ENCODE measurements at regions not wholly inside any gene's neighbourhood (a gene's known extent, or its start where the extent isn't known, plus 50 kb on each side); places are given as distances from the start of the nearest gene placed in this dataset.

- DNase-seq (ENCODE audit: low read depth) = no peak
These were observed 1448.0 kb downstream of the AACS start for GRCh38 chr12:126512916-126513913.

- DNase-seq (ENCODE audit: low read depth) = no peak
These were observed 1453.5 kb downstream of the AACS start for GRCh38 chr12:126518596-126519200.

GRCh38 chr12:126519833-126520232 lies 1454.6 kb downstream of the AACS start:
- no peak for DNase-seq (ENCODE audit: low read depth)

GRCh38 chr12:126523891-126524290 lies 1458.7 kb downstream of the AACS start:
- DNase-seq (ENCODE audit: low read depth) = no peak

- DNase-seq (ENCODE audit: low read depth) = no peak
These were observed 1469.3 kb downstream of the AACS start for GRCh38 chr12:126534495-126534894.

GRCh38 chr12:126534942-126535341 lies 1469.7 kb downstream of the AACS start:
- DNase-seq (ENCODE audit: low read depth) = no peak

GRCh38 chr12:126535971-126536370 lies 1470.7 kb downstream of the AACS start:
- DNase-seq (ENCODE audit: low read depth) = no peak

- no peak for DNase-seq (ENCODE audit: low read depth)
These were observed 1472.8 kb downstream of the AACS start for GRCh38 chr12:126537961-126538530.

- no peak for DNase-seq (ENCODE audit: low read depth)
These were observed 1473.7 kb downstream of the AACS start for GRCh38 chr12:126538888-126539287.

- DNase-seq (ENCODE audit: low read depth) = no peak
These were observed 1480.2 kb downstream of the AACS start for GRCh38 chr12:126545411-126545810.

GRCh38 chr12:126547905-126548304 lies 1482.7 kb downstream of the AACS start:
- DNase-seq (ENCODE audit: low read depth) = no peak

GRCh38 chr12:126551869-126552268 lies 1486.6 kb downstream of the AACS start:
- no peak for DNase-seq (ENCODE audit: low read depth)

GRCh38 chr12:126554625-126555024 lies 1489.4 kb downstream of the AACS start:
- DNase-seq (ENCODE audit: low read depth) = no peak

- DNase-seq (ENCODE audit: low read depth) = no peak
These were observed 1492.4 kb downstream of the AACS start for GRCh38 chr12:126557659-126558058.

- DNase-seq (ENCODE audit: low read depth) = no peak
These were observed 1493.0 kb downstream of the AACS start for GRCh38 chr12:126558219-126558618.

- DNase-seq (ENCODE audit: low read depth) = no peak
These were observed 1493.6 kb downstream of the AACS start for GRCh38 chr12:126558810-126559209.

- DNase-seq (ENCODE audit: low read depth) = no peak
These were observed 1501.8 kb downstream of the AACS start for GRCh38 chr12:126567016-126567415.

GRCh38 chr12:126569706-126570105 lies 1504.5 kb downstream of the AACS start:
- no peak for DNase-seq (ENCODE audit: low read depth)

GRCh38 chr12:126570566-126570965 lies 1505.3 kb downstream of the AACS start:
- no peak for DNase-seq (ENCODE audit: low read depth)

- no peak for DNase-seq (ENCODE audit: low read depth)
These were observed 1506.9 kb downstream of the AACS start for GRCh38 chr12:126572170-126572569.

GRCh38 chr12:126581655-126582054 lies 1516.4 kb downstream of the AACS start:
- no peak for DNase-seq (ENCODE audit: low read depth)

- DNase-seq (ENCODE audit: low read depth) = no peak
These were observed 1517.0 kb downstream of the AACS start for GRCh38 chr12:126582231-126582630.

Data from activated T-cell treated with anti-CD3 and anti-CD28 coated beads for 1 hour (primary cell).